Breast epithelium (tissue), 4 donors: ENCODE measurements at regions not wholly inside any gene's neighbourhood (a gene's known extent, or its start where the extent isn't known, plus 50 kb on each side); places are given as distances from the start of the nearest gene placed in this dataset.

ENCODE experiments used
- DNase-seq, 2 donors: peaks; one replicate each; pipeline ENCODE4 v3.0.0-alpha.2; 2019; ENCODE audit warnings: low spot score in 2 of 2
- H3K27ac ChIP-seq, 2 donors: fragments of 200-600 bp; sonication (generic) in 1 of 2; one replicate each; pipeline ENCODE4 v1.5.1; 2016 to 2019; ENCODE audit warnings: mild to moderate bottlenecking in 1 of 2
- H3K27me3 ChIP-seq, 2 donors: fragments of 200-600 bp; sonication (generic) in 1 of 2; one replicate each; pipeline versions ENCODE4 v1.5.1 to v1.6.0; 2017 to 2019; ENCODE audit warnings: control low read depth in 1 of 2, mild to moderate bottlenecking in 1 of 2
- H3K36me3 ChIP-seq: fragments of 200-600 bp; one replicate; pipeline ENCODE4 v1.5.1; 2019
- H3K4me1 ChIP-seq, 2 donors: fragments of 200-600 bp; sonication (generic); one replicate each; pipeline ENCODE4 v1.5.1; 2016 to 2019; ENCODE audit warnings: control low read depth in 1 of 2
- H3K4me3 ChIP-seq, 3 donors: fragments of 200-600 bp; sonication (generic); 1 replicate in 2 of 3; 2 replicates in 1 of 3; pipeline ENCODE4 v1.5.1; 2016 to 2019; ENCODE audit warnings: mild to moderate bottlenecking in 3 of 3, moderate library complexity in 2 of 3
- H3K9me3 ChIP-seq, 2 donors: fragments of 200-600 bp; sonication (generic) in 1 of 2; one replicate each; pipeline ENCODE4 v1.5.1; 2016 to 2019; ENCODE audit warnings: control low read depth in 1 of 2
- CTCF ChIP-seq, 3 donors: fragments of 450-650 bp; IDR thresholded peaks; one replicate each; pipeline ENCODE4 v1.5.1; 2016 to 2017; ENCODE audit warnings: antibody characterized with exemption in 3 of 3, mild to moderate bottlenecking in 3 of 3, moderate library complexity in 3 of 3
- POLR2A ChIP-seq: fragments of 450-650 bp; IDR thresholded peaks from one replicate; pipeline ENCODE4 v1.6.1; 2016; ENCODE audit warnings: antibody characterized with exemption, mild to moderate bottlenecking, moderate library complexity
- POLR2AphosphoS5 ChIP-seq, 3 donors: sonication (generic); formaldehyde crosslinking; IDR thresholded peaks; one replicate each; pipeline ENCODE4 v1.6.1; 2017; ENCODE audit warnings: antibody characterized with exemption in 3 of 3
- intact Hi-C: fragments of 100-400 bp; cut with DNase I; formaldehyde crosslinking; loops from one replicate; pipeline ENCODE4 v1.15.1; 2023; ENCODE audit warnings: low total_unique reads

GRCh38 chr13:64791373-64791772 lies 2438.8 kb downstream of the PCDH9 start:
- Histone ChIP-seq H3K36me3 (no peaks in the 10 kb centered on the region), H3K27me3 (no peaks in the 10 kb centered on the region), H3K27ac (no peak overlapping the region), H3K4me1 (no peaks in the 10 kb centered on the region), H3K4me3 (no peak overlapping the region), H3K9me3 (no peaks in the 10 kb centered on the region)
- TF ChIP-seq CTCF (IDR thresholded peaks at IDR 0.05) (no peak), POLR2AphosphoS5 (IDR thresholded peaks at IDR 0.05) (no peak), POLR2A (no peak)
- intact Hi-C loops: no loop called here
- no peak for DNase-seq

- no peaks in the 10 kb centered on the region for H3K36me3 ChIP-seq
- no peaks in the 10 kb centered on the region for H3K27me3 ChIP-seq
- intact Hi-C loops: no loop called here
- no peak for TF ChIP-seq CTCF (IDR thresholded peaks at IDR 0.05)
- no peak for TF ChIP-seq POLR2A
- no peak for TF ChIP-seq POLR2AphosphoS5 (IDR thresholded peaks at IDR 0.05)
- no peak overlapping the region for H3K27ac ChIP-seq
- H3K9me3 ChIP-seq: no peaks in the 10 kb centered on the region
- no peak for DNase-seq
- H3K4me3 ChIP-seq: no peak overlapping the region
- H3K4me1 ChIP-seq: no peaks in the 10 kb centered on the region
Observed at GRCh38 chr13:64782466-64782865, 2447.7 kb downstream of the PCDH9 start.

- DNase-seq: no peak
- H3K4me3 ChIP-seq: no peak overlapping the region
- H3K4me1 ChIP-seq: no peaks in the 10 kb centered on the region
- no peaks in the 10 kb centered on the region for H3K36me3 ChIP-seq
- H3K27ac ChIP-seq: no peak overlapping the region
- no peaks in the 10 kb centered on the region for H3K27me3 ChIP-seq
- intact Hi-C loops: no loop called here
- no peaks in the 10 kb centered on the region for H3K9me3 ChIP-seq
- no peak for TF ChIP-seq POLR2A
- no peak for TF ChIP-seq POLR2AphosphoS5 (IDR thresholded peaks at IDR 0.05)
- TF ChIP-seq CTCF (IDR thresholded peaks at IDR 0.05): no peak
Observed at GRCh38 chr13:64778002-64778401, 2452.1 kb downstream of the PCDH9 start.

GRCh38 chr13:64774915-64775314 lies 2455.2 kb downstream of the PCDH9 start:
- Histone ChIP-seq H3K27me3 (no peaks in the 10 kb centered on the region), H3K27ac (no peak overlapping the region), H3K4me1 (no peaks in the 10 kb centered on the region), H3K4me3 (no peak overlapping the region), H3K36me3 (no peaks in the 10 kb centered on the region), H3K9me3 (no peaks in the 10 kb centered on the region)
- TF ChIP-seq CTCF (IDR thresholded peaks at IDR 0.05) (no peak), POLR2A (no peak)
- intact Hi-C loops: no loop called here
- no peak for DNase-seq

GRCh38 chr13:64770743-64771142 lies 2459.4 kb downstream of the PCDH9 start:
- Histone ChIP-seq H3K4me3 (no peak overlapping the region), H3K4me1 (no peaks in the 10 kb centered on the region), H3K9me3 (no peaks in the 10 kb centered on the region), H3K36me3 (no peaks in the 10 kb centered on the region), H3K27me3 (no peaks in the 10 kb centered on the region), H3K27ac (no peak overlapping the region)
- no peak for DNase-seq
- TF ChIP-seq POLR2A (no peak), CTCF (IDR thresholded peaks at IDR 0.05) (no peak)
- intact Hi-C loops: no loop called here
